ENCODE measurements at regions not wholly inside any gene's neighbourhood (a gene's known extent, or its start where the extent isn't known, plus 50 kb on each side); places are given as distances from the start of the nearest gene placed in this dataset.
"Not testable (repeated sequence)": the region's sequence is repeated elsewhere in the genome, so short reads cannot be mapped to it uniquely, and the experiment has no call there.

GRCh38 chr3:5698851-5699250 is 511.3 kb downstream of the EDEM1 start:
- H3K27me3 ChIP-seq (ENCODE audit: low read depth, low read length), result no peaks in the 10 kb centered on the region
- no peaks in the 10 kb centered on the region for H3K36me3 ChIP-seq (ENCODE audit: control insufficient read depth in 1 of 2, insufficient read depth in 2 of 2, low read length in 2 of 2)
- no peak overlapping the region for H3K4me3 ChIP-seq (ENCODE audit: low read depth in 1 of 2, low read length in 2 of 2)
- H3K4me1 ChIP-seq (ENCODE audit: control insufficient read depth in 1 of 2, insufficient read depth in 2 of 2, low read length in 2 of 2), result no peaks in the 10 kb centered on the region
- H3K27ac ChIP-seq (ENCODE audit: low read length), result no peak overlapping the region
- no peaks in the 10 kb centered on the region for H3K9me3 ChIP-seq (ENCODE audit: control insufficient read depth in 1 of 2, low read length in 2 of 2)

GRCh38 chr3:5699313-5699712 is 511.8 kb downstream of the EDEM1 start:
- Histone ChIP-seq H3K4me3 (ENCODE audit: low read depth in 1 of 2, low read length in 2 of 2) (no peak overlapping the region), H3K27me3 (ENCODE audit: low read depth, low read length) (no peaks in the 10 kb centered on the region), H3K36me3 (ENCODE audit: control insufficient read depth in 1 of 2, insufficient read depth in 2 of 2, low read length in 2 of 2) (no peaks in the 10 kb centered on the region), H3K27ac (ENCODE audit: low read length) (no peak overlapping the region), H3K4me1 (ENCODE audit: control insufficient read depth in 1 of 2, insufficient read depth in 2 of 2, low read length in 2 of 2) (no peaks in the 10 kb centered on the region), H3K9me3 (ENCODE audit: control insufficient read depth in 1 of 2, low read length in 2 of 2) (no peaks in the 10 kb centered on the region)

GRCh38 chr3:5699811-5700210 is 512.3 kb downstream of the EDEM1 start:
- Histone ChIP-seq H3K9me3 (ENCODE audit: control insufficient read depth in 1 of 2, low read length in 2 of 2) (no peaks in the 10 kb centered on the region), H3K4me1 (ENCODE audit: control insufficient read depth in 1 of 2, insufficient read depth in 2 of 2, low read length in 2 of 2) (no peaks in the 10 kb centered on the region), H3K4me3 (ENCODE audit: low read depth in 1 of 2, low read length in 2 of 2) (no peak overlapping the region), H3K27ac (ENCODE audit: low read length) (no peak overlapping the region), H3K36me3 (ENCODE audit: control insufficient read depth in 1 of 2, insufficient read depth in 2 of 2, low read length in 2 of 2) (no peaks in the 10 kb centered on the region), H3K27me3 (ENCODE audit: low read depth, low read length) (no peaks in the 10 kb centered on the region)

DNA sequence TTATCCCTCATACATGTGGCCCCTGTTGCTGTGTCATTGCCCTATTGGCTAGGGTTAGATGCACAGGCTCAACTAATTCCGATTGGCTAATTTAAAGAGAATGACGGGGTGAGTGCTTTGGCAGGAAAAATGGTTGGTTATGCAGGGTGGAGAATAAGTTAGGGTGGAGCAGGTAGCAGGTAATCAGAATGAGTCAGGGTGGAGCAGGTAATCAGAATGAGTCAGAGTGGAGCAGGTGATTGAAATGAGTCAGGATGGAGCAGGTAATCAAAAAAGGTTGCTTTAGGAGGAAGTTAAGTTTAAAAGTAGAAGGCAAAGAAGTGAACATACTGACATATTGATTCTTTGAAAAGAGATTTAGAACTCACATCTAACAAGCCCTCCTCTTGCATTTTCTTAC is 513.5 kb downstream of the EDEM1 start:
- H3K36me3 ChIP-seq (ENCODE audit: control insufficient read depth in 1 of 2, insufficient read depth in 2 of 2, low read length in 2 of 2); H3K4me1 ChIP-seq (ENCODE audit: control insufficient read depth in 1 of 2, insufficient read depth in 2 of 2, low read length in 2 of 2); H3K4me3 ChIP-seq (ENCODE audit: low read depth in 1 of 2, low read length in 2 of 2); H3K27ac ChIP-seq (ENCODE audit: low read length); H3K27me3 ChIP-seq (ENCODE audit: low read depth, low read length); H3K9me3 ChIP-seq (ENCODE audit: control insufficient read depth in 1 of 2, low read length in 2 of 2): not testable (repeated sequence)

DNA sequence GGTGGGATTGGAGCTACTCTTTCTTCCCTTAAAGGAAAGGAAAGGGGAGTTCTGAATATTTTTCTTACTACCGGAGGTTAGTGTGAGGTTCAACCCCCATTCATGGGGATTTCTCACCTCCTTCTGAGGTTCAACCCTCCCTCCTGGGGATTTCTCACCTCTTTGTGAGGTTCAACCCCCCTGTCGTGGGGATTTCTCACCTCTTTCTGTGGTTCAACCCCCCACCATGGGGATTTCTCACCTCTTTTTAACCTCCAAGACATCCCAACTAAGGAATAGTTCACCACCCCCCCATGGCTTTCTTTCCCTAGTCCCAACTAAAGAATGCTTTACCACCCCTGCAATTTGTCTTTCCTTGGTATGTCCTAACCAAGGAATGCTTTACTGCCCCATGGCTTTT is 520.3 kb downstream of the EDEM1 start:
- Histone ChIP-seq H3K27ac (ENCODE audit: low read length) (no peak overlapping the region), H3K4me3 (ENCODE audit: low read depth in 1 of 2, low read length in 2 of 2) (no peak overlapping the region), H3K9me3 (ENCODE audit: control insufficient read depth in 1 of 2, low read length in 2 of 2) (no peaks in the 10 kb centered on the region), H3K4me1 (ENCODE audit: control insufficient read depth in 1 of 2, insufficient read depth in 2 of 2, low read length in 2 of 2) (no peaks in the 10 kb centered on the region), H3K36me3 (ENCODE audit: control insufficient read depth in 1 of 2, insufficient read depth in 2 of 2, low read length in 2 of 2) (no peaks in the 10 kb centered on the region), H3K27me3 (ENCODE audit: low read depth, low read length) (no peaks in the 10 kb centered on the region)

- Histone ChIP-seq H3K4me1 (ENCODE audit: control insufficient read depth in 1 of 2, insufficient read depth in 2 of 2, low read length in 2 of 2) (no peaks in the 10 kb centered on the region), H3K36me3 (ENCODE audit: control insufficient read depth in 1 of 2, insufficient read depth in 2 of 2, low read length in 2 of 2) (no peaks in the 10 kb centered on the region), H3K27ac (ENCODE audit: low read length) (no peak overlapping the region), H3K27me3 (ENCODE audit: low read depth, low read length) (no peaks in the 10 kb centered on the region), H3K4me3 (ENCODE audit: low read depth in 1 of 2, low read length in 2 of 2) (no peak overlapping the region), H3K9me3 (ENCODE audit: control insufficient read depth in 1 of 2, low read length in 2 of 2) (no peaks in the 10 kb centered on the region)
Measured at GRCh38 chr3:5709714-5710113, 522.2 kb downstream of the EDEM1 start.

DNA sequence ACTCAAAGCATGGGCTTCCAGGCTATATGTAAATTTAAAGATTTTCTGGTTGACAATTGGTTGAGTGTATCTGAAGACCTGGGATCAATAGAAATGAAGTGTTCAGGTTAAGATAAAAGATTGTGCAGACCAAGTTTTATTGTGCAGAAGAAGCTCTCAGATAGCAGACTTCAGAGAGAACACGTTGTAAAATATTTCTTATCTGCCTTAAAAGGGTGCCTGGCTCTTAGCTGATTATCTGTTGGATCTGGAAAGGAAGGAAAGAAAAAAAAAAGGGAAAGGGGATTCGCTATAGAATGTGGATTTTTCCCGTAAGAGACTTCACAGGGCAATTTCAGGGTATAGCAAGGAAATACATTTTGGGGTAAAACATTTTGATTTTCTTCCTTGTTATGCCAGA is 523.2 kb downstream of the EDEM1 start:
- H3K36me3 ChIP-seq (ENCODE audit: control insufficient read depth in 1 of 2, insufficient read depth in 2 of 2, low read length in 2 of 2), result no peaks in the 10 kb centered on the region
- H3K9me3 ChIP-seq (ENCODE audit: control insufficient read depth in 1 of 2, low read length in 2 of 2), result no peaks in the 10 kb centered on the region
- H3K27ac ChIP-seq (ENCODE audit: low read length), result no peak overlapping the region
- no peaks in the 10 kb centered on the region for H3K27me3 ChIP-seq (ENCODE audit: low read depth, low read length)
- no peaks in the 10 kb centered on the region for H3K4me1 ChIP-seq (ENCODE audit: control insufficient read depth in 1 of 2, insufficient read depth in 2 of 2, low read length in 2 of 2)
- H3K4me3 ChIP-seq (ENCODE audit: low read depth in 1 of 2, low read length in 2 of 2), result no peak overlapping the region

- no peaks in the 10 kb centered on the region for H3K27me3 ChIP-seq (ENCODE audit: low read depth, low read length)
- no peaks in the 10 kb centered on the region for H3K4me1 ChIP-seq (ENCODE audit: control insufficient read depth in 1 of 2, insufficient read depth in 2 of 2, low read length in 2 of 2)
- H3K27ac ChIP-seq (ENCODE audit: low read length), result no peak overlapping the region
- H3K36me3 ChIP-seq (ENCODE audit: control insufficient read depth in 1 of 2, insufficient read depth in 2 of 2, low read length in 2 of 2), result no peaks in the 10 kb centered on the region
- H3K4me3 ChIP-seq (ENCODE audit: low read depth in 1 of 2, low read length in 2 of 2), result no peak overlapping the region
- no peaks in the 10 kb centered on the region for H3K9me3 ChIP-seq (ENCODE audit: control insufficient read depth in 1 of 2, low read length in 2 of 2)
Measured at GRCh38 chr3:5717254-5717653, 529.7 kb downstream of the EDEM1 start.

GRCh38 chr3:5719668-5720067 is 532.2 kb downstream of the EDEM1 start:
- H3K9me3 ChIP-seq (ENCODE audit: control insufficient read depth in 1 of 2, low read length in 2 of 2), result not testable (repeated sequence)

GRCh38 chr3:5725801-5726200 is 538.3 kb downstream of the EDEM1 start:
- H3K27ac ChIP-seq (ENCODE audit: low read length), result no peak overlapping the region
- no peaks in the 10 kb centered on the region for H3K4me1 ChIP-seq (ENCODE audit: control insufficient read depth in 1 of 2, insufficient read depth in 2 of 2, low read length in 2 of 2)
- H3K9me3 ChIP-seq (ENCODE audit: control insufficient read depth in 1 of 2, low read length in 2 of 2), result no peaks in the 10 kb centered on the region
- H3K4me3 ChIP-seq (ENCODE audit: low read depth in 1 of 2, low read length in 2 of 2), result no peak overlapping the region
- no peaks in the 10 kb centered on the region for H3K36me3 ChIP-seq (ENCODE audit: control insufficient read depth in 1 of 2, insufficient read depth in 2 of 2, low read length in 2 of 2)
- H3K27me3 ChIP-seq (ENCODE audit: low read depth, low read length), result no peaks in the 10 kb centered on the region

More at GRCh38 chr3:5719668-5720067, 532.2 kb downstream of the EDEM1 start:
- H3K4me3 ChIP-seq (ENCODE audit: low read depth in 1 of 2, low read length in 2 of 2); H3K36me3 ChIP-seq (ENCODE audit: control insufficient read depth in 1 of 2, insufficient read depth in 2 of 2, low read length in 2 of 2); H3K4me1 ChIP-seq (ENCODE audit: control insufficient read depth in 1 of 2, insufficient read depth in 2 of 2, low read length in 2 of 2); H3K27me3 ChIP-seq (ENCODE audit: low read depth, low read length); H3K27ac ChIP-seq (ENCODE audit: low read length): not testable (repeated sequence)

DNA sequence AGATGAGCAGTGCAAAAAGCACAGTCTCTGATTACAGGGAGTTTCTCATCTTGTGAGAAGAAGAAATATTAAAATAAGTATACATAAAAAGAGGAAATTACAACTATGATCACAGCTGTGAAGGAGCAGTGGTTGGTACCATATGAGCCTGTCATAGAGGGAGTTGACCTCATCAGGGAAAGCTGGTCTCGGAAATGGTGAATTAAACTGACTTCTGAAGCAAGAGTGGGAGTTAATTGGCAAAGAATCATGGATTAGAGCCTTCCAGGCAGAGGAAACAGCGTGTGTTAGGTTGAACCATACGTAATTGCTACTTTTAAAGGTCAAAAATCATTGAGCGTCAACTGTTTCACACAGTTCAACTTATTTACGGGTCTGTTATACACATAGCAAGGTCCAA is 539.1 kb downstream of the EDEM1 start:
- no peaks in the 10 kb centered on the region for H3K4me1 ChIP-seq (ENCODE audit: control insufficient read depth in 1 of 2, insufficient read depth in 2 of 2, low read length in 2 of 2)
- H3K27ac ChIP-seq (ENCODE audit: low read length), result no peak overlapping the region
- H3K27me3 ChIP-seq (ENCODE audit: low read depth, low read length), result no peaks in the 10 kb centered on the region
- H3K36me3 ChIP-seq (ENCODE audit: control insufficient read depth in 1 of 2, insufficient read depth in 2 of 2, low read length in 2 of 2), result no peaks in the 10 kb centered on the region
- no peak overlapping the region for H3K4me3 ChIP-seq (ENCODE audit: low read depth in 1 of 2, low read length in 2 of 2)
- no peaks in the 10 kb centered on the region for H3K9me3 ChIP-seq (ENCODE audit: control insufficient read depth in 1 of 2, low read length in 2 of 2)

GRCh38 chr3:5727743-5728484 is 540.4 kb downstream of the EDEM1 start:
- no peaks in the 10 kb centered on the region for H3K27me3 ChIP-seq (ENCODE audit: low read depth, low read length)
- no peak overlapping the region for H3K27ac ChIP-seq (ENCODE audit: low read length)
- no peak overlapping the region for H3K4me3 ChIP-seq (ENCODE audit: low read depth in 1 of 2, low read length in 2 of 2)
- no peaks in the 10 kb centered on the region for H3K4me1 ChIP-seq (ENCODE audit: control insufficient read depth in 1 of 2, insufficient read depth in 2 of 2, low read length in 2 of 2)
- no peaks in the 10 kb centered on the region for H3K9me3 ChIP-seq (ENCODE audit: control insufficient read depth in 1 of 2, low read length in 2 of 2)
- H3K36me3 ChIP-seq (ENCODE audit: control insufficient read depth in 1 of 2, insufficient read depth in 2 of 2, low read length in 2 of 2), result no peaks in the 10 kb centered on the region
